Stimulated activated CD8-positive, alpha-beta memory T cell treated with anti-CD3 and anti-CD28 coated beads, Interleukin-15, amount 100 ng/mL, for 24 hours (primary cell): ENCODE measurements at regions not wholly inside any gene's neighbourhood (a gene's known extent, or its start where the extent isn't known, plus 50 kb on each side); places are given as distances from the start of the nearest gene placed in this dataset.

Source experiments
- DNase-seq: peaks from one replicate; pipeline ENCODE4 v3.0.0-alpha.2; 2020; ENCODE audit warnings: low read depth

GRCh38 chr6:21885532-21886114 is 292.1 kb downstream of the SOX4 start:
- DNase-seq: no peak

- DNase-seq: no peak
Measured at GRCh38 chr6:21886542-21887151, 293.1 kb downstream of the SOX4 start.

- no peak for DNase-seq
Measured at GRCh38 chr6:21887231-21888185, 294.0 kb downstream of the SOX4 start.

DNA sequence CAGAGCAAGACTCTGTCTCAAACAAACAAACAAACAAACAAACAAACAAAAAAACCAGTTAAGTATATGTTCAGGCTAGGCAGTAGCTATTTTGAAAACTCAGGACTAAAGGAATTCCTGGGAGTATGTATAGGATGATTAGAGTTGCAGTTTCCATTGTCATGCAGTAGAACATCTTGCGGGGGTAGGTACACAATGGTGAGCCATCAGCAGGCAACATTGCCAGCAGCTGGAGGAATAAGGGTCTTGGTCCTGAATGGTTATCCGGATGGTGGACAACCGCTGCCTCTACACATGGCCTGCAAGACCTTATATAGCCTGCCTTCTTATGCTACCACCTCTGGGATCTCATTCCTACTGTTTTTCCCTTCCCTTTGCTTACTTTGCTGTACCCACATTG is 297.5 kb downstream of the SOX4 start:
- no peak for DNase-seq

DNA sequence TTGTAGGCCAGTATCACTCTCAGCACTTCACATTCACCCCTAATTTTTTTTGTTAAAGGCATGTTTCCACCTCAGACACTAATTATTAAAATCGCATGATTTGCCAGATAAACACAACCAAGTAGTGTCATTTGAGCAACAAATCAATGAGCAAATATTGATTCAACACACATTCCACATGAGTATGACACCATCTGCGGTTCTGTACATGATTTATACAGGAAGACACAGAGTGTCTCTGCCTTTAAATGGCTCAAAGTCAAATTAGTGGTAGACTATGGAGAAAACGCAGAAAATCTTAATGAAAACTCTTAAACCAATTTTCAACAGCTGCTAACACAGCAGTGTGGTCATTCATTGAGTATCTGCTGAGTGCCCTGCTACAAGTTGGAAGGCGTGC is 300.2 kb downstream of the SOX4 start:
- no peak for DNase-seq

DNA sequence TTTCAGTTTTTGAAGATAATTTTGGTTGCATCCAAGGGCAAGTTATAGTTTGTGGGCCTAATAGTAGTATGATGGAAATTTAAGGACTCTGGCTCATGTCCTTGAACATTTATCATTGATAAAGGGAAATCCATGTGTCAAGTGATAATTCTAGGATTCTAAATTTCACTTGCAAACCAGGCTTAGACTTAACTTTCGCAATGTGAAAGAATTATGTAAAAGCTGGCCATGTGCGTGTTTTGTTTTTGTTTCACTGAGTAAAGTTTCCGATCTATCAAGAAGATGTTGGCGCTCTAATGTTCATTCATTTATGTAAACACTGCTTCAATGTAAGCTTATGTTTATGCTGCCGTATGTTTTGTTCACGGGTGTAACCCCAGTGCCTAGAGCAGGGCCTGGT is 302.0 kb downstream of the SOX4 start:
- DNase-seq: no peak

DNA sequence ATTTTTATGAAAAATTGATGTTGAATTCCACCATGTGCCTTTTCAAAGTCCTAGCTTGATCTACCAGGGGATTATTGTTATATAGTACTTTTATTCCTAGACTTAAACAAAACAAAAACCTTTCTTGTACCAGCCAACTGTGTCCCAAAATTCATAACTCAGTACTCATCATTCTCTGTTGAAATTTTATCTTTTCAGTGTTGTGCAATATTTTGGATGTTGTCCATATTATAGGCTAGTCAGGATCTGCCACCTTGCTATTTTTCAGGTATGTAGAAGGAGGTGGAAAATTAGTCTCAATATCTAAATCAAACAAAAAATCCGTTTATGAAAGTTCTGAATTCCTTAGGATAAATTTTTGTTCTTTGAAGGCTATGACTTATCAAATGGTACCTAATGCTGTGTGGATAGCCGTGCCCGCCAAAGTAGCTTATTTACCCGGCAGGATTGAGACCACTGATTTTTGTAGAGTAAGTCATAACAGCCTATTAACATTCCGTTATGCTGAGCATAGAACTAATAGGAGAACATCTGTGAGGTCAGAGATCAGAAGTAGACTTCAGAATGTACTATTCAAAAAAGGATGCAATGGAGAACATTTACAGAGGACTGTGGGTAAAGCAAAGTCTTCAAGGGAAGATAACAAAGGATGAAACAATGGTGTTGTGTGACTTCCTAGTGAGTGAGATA is 304.7 kb downstream of the SOX4 start:
- no peak for DNase-seq

DNA sequence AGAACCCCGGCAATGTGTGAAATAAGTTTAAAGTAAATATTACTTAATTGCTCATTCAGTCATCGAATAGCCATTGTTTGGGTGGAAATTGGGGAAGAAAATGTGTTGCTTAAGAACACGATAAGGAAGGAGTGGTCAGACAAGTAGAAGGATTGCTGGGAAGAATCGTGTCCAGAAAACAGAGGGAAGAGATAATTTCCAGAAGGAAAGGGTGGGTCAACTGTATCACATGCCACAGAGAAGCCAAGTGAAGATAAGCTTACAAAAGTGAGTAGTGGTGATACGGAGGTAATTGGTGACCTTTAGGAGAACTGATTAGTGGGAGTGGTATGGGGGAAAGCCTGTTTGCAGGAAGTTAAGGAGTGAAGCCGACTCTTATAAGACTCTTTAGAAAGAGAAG is 306.2 kb downstream of the SOX4 start:
- DNase-seq: no peak

DNA sequence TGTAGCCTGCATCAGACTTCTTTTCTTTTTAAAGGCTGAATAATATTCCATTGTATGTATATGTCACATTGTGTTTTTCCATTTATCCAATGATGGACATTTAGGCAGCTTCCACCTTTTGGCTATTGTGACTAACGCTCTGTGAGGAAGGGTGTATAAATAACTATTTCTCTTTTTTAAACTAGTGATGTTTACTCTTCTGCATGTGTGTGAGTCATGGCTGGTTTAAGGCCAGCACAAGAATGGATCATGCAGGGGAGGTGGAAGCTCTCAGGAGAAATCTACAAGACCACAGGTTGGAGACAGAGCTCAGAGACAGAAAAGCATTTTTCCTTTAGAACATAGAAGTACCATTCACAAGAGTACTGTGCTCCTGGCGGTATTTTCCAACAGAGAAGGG is 307.2 kb downstream of the SOX4 start:
- DNase-seq: no peak

GRCh38 chr6:21902628-21903169 is 309.1 kb downstream of the SOX4 start:
- DNase-seq: no peak

- DNase-seq: no peak
Measured at GRCh38 chr6:21905531-21905930, 312.0 kb downstream of the SOX4 start.

DNA sequence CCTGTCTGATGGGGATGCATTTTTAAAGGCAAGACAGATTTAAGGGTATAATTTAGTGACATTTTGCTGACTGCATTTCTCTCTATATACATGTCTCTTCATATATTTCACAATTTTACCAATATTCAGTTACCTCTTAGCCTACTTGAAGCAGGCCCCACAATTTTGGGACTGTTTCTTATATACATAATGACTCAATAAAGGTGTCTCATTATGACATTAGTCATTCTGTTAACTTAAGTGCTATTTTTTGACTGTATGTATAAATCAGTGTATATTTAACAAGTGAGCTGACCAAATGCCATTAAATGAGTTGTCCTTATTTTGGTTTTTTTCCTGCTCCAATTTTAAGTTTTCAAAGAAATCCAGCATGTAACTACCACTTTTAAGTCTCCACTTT is 313.3 kb downstream of the SOX4 start:
- DNase-seq: no peak

DNA sequence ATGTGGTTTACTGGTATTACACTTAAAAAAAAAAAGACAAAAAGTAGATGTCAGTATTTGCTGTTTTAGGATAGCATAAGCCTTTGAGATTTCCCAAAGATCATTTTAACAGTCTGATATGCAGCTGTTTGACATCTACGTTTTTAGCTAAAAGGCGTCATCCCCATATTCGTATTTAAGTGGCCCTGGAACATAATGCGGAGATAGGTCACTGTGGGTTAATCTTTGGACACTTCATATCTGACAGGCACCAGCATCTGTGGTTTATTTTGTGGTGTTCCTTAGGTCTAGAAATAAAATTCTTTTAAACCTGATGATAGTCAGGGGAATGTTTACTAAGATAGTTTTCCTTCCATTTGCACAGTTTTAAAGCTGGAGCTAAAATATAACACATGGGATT is 313.7 kb downstream of the SOX4 start:
- DNase-seq: no peak

DNA sequence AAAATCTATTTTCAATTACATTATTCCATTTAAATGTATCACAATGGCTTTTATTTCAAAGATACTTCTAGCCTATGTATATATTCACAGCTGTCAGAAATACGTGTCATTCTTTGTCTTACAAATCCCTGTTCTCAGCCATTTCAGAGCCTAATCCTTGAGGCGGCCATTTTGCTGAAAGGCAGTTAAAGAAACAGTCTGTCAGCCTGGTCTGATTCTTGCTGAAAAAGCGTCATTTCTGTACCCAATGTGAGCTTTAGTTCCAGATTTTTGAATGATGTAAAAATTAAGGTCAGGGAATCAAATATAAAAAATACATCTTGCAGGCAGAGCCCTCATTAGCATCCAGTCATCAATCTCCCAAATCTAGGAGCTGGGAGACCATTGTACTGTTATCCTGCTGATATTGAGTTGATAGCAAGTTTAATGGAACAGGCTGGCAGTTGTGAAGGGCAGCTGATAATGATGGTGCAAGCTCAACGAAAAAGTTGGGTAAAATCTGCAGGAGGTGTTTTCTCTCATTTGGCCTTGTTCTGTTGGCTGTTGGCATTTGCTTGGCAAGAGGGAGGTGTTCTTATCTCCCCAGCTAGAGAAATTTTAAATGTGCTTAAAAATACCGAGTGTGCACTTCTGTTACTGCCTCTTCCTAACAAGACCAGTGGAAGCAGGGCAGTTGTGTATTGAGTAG is 314.8 kb downstream of the SOX4 start:
- DNase-seq: no peak

DNA sequence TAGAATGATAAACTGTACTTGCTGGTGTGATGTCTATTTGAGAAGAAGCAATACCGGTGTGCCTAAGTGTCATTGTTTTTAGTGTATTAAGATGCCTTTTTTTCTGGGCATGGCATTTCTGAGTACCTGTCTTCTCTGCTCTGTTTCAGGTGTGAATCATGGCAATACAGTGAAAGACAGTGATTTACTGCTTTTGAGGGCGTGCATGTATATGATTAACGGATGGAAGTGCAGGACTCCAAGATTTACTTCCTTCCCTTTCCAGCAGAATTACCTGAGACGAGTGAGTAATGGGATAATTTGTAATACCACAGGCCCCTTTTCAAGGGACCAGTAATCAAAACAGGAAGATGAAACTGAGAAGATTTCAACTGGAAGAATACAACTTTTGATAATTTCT is 315.8 kb downstream of the SOX4 start:
- no peak for DNase-seq

DNA sequence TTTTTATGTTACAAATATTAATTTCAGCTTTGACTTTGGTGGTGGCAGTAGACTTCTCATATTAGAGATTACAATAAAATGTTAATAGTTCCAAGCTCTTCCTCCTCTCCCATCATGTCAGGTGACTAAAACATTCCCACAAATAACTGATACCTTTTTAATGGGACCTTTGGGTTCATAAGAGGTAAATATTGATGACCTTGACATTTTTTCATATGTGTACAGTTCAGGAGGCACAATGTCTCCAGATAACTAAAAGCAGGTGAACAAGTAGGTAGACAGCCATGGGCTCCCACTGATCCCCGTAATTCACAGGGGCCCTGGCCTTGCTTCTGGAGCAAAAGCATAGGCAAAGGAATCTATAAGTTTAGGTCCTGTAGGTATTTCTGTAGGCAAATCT is 317.7 kb downstream of the SOX4 start:
- no peak for DNase-seq

GRCh38 chr6:21912151-21912832 is 318.7 kb downstream of the SOX4 start:
- no peak for DNase-seq

DNA sequence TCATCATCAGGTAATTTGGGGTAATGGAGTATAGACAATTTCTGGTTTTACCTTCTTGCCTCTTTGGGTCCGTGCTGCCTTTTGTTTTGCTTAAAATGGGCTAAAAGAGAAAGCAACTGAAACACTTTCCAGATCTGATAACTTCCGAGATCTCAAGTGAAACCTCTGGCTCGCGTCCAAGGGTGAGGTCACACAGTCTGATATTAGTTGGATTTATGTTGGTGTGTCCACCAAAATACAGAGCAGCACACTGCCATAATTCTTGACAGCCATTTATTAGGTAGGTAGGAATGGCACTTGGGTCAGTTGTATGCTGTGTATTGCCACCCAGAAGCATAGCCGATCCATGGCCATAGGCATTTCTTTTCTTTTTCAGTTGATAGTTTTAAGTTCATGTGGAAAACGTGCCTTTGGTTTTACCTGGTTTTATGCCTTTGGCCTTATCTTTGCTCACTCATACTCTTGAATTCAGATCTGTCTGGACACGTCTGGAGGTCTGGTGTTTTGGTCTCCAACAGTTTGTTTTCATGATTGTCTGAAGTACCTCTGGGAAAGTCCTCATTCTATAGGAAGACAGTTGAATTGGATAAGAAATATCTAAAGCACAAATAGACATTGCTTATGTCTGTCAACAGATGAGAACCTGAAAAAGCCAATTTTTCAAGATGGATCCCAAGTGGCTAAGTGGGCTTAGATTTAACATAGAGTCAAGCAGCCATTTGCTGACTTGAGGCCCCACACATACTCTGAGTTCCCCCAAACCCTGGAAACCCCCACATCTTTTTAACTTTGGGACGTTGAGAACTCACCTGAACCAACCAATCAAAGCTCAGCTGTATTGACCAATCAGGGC is 320.8 kb downstream of the SOX4 start:
- DNase-seq: peak; percentile 1

DNA sequence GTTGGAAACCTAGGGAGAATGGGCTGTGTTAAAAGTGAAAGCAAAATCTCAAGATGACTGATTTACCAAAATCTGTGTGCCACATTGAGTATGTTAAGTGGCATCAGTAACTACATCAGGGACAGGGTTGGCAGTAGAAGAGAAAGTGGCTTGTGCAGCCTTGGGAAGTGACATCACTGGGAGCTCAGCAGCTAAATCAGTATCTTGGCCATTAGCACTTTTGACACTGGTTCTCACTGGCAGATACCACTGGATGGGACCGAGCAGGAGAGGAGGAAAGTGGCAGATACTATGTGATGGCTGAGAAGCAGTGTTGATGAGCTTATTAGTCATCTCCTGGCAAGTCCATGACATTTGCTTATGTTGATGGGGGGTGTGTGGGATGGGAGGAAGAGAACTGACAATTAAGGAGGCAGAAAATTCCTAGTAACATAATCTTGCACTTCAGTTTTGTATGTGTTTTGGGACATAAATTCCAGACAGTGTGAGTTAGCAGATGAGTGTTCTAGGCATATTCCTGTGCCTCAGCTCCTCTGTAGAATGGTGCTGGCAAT is 322.2 kb downstream of the SOX4 start:
- no peak for DNase-seq

DNA sequence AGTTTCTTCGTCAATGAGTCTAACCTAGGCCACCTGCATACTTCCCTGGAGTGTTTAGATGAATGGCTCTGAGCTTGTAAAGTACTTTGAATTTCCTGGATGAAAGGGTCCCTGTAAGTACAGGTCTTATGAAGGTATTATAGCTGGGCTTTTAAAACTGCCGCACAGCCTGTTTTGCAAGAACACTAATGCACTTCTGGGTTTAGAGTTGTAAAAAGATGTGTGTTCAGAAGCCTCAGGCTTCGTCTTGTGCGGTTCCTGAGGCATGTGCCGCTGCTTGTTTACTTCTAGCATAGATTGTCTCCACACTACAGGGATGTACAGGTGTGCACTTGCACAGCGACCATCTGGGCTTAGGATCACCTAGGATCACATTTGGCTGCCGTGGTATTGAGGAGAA is 324.5 kb downstream of the SOX4 start:
- no peak for DNase-seq
